ENCODE measurements at regions not wholly inside any gene's neighbourhood (a gene's known extent, or its start where the extent isn't known, plus 50 kb on each side); places are given as distances from the start of the nearest gene placed in this dataset.
"Not testable (repeated sequence)": the region's sequence is repeated elsewhere in the genome, so short reads cannot be mapped to it uniquely, and the experiment has no call there.

DNA sequence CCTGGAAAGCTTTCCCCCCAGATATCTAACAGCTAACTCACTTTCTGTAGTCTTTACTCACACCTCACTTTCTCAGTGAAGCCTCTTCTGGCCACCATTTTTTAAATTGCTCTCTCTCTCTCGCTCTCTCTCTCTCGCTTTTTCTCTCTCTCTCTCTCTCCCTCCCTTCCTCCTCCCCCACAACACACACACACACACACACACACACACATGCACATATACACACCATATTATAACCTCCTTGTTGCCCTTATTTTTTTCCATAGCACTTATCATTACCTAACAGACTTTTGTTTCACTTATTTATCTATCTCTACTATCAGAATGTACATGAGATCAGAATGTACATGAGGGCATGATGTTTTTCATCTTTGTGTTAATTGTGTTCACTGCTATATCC, 156.8 kb downstream of the DUSP6 start:
- Histone ChIP-seq H3K79me2 (ENCODE audit: low read length) (no peaks in the 10 kb centered on the region), H3K9ac (ENCODE audit: low read length) (no peak overlapping the region), H3K27me3 (replicated peaks; ENCODE audit: insufficient read depth, low read length) (no peaks in the 10 kb centered on the region), H2AFZ (ENCODE audit: low read length) (no peak overlapping the region), H3K9me3 (replicated peaks; ENCODE audit: insufficient read depth, low read length) (no peaks in the 10 kb centered on the region), H3K9me2 (replicated peaks; ENCODE audit: insufficient read depth, low read length) (no peaks in the 10 kb centered on the region), H3K4me1 (ENCODE audit: low read length) (no peaks in the 10 kb centered on the region), H4K20me1 (ENCODE audit: insufficient read depth, low read length) (no peaks in the 10 kb centered on the region), H3K36me3 (replicated peaks; ENCODE audit: insufficient read depth, low read length) (no peaks in the 10 kb centered on the region), H3K4me3 (ENCODE audit: low read length) (no peak overlapping the region), H3F3A (ENCODE audit: insufficient read depth, low read length) (no peaks in the 10 kb centered on the region), H3K4me2 (ENCODE audit: low read depth, low read length) (no peak overlapping the region), H3K27ac (ENCODE audit: low read length) (no peak overlapping the region)
- TF ChIP-seq EZH2 (optimal IDR thresholded peaks at IDR 0.05; ENCODE audit: low read depth, low read length) (no peak), EZH2phosphoT487 (IDR thresholded peaks at IDR 0.05; ENCODE audit: low read length) (no peak)
- TF ChIP-seq, protein P1, sequence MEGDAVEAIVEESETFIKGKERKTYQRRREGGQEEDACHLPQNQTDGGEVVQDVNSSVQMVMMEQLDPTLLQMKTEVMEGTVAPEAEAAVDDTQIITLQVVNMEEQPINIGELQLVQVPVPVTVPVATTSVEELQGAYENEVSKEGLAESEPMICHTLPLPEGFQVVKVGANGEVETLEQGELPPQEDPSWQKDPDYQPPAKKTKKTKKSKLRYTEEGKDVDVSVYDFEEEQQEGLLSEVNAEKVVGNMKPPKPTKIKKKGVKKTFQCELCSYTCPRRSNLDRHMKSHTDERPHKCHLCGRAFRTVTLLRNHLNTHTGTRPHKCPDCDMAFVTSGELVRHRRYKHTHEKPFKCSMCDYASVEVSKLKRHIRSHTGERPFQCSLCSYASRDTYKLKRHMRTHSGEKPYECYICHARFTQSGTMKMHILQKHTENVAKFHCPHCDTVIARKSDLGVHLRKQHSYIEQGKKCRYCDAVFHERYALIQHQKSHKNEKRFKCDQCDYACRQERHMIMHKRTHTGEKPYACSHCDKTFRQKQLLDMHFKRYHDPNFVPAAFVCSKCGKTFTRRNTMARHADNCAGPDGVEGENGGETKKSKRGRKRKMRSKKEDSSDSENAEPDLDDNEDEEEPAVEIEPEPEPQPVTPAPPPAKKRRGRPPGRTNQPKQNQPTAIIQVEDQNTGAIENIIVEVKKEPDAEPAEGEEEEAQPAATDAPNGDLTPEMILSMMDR (IDR thresholded peaks at IDR 0.05; ENCODE audit: low read length) = no peak
- DNase-seq = no peak

DNA sequence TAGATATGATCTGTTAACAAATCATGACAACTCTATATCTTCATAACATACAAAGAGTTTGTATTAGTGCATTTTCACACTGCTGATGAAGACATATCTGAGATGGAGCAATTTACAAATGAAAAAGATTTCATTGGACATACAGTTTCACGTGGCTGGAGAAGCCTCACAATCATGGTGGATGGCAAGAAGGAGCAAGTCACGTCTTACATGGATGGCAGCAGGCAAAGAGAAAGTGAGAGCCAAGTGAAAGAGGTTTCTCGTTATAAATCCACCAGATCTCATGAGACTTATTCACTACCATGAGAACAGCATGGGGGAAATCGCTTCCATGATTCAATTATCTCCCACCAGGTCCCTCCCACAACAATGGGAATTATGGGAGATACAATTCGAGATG, 157.6 kb downstream of the DUSP6 start:
- Histone ChIP-seq H3K27ac (ENCODE audit: low read length) (no peak overlapping the region), H3K4me3 (ENCODE audit: low read length) (no peak overlapping the region), H3K9me3 (replicated peaks; ENCODE audit: insufficient read depth, low read length) (no peaks in the 10 kb centered on the region), H3K27me3 (replicated peaks; ENCODE audit: insufficient read depth, low read length) (no peaks in the 10 kb centered on the region), H3F3A (ENCODE audit: insufficient read depth, low read length) (no peaks in the 10 kb centered on the region), H3K36me3 (replicated peaks; ENCODE audit: insufficient read depth, low read length) (no peaks in the 10 kb centered on the region), H2AFZ (ENCODE audit: low read length) (no peak overlapping the region), H3K4me2 (ENCODE audit: low read depth, low read length) (no peak overlapping the region), H3K4me1 (ENCODE audit: low read length) (no peaks in the 10 kb centered on the region), H3K9ac (ENCODE audit: low read length) (no peak overlapping the region), H4K20me1 (ENCODE audit: insufficient read depth, low read length) (no peaks in the 10 kb centered on the region), H3K79me2 (ENCODE audit: low read length) (no peaks in the 10 kb centered on the region), H3K9me2 (replicated peaks; ENCODE audit: insufficient read depth, low read length) (no peaks in the 10 kb centered on the region)
- no peak for DNase-seq
- TF ChIP-seq, protein P1 (IDR thresholded peaks at IDR 0.05; ENCODE audit: low read length) = no peak
- TF ChIP-seq EZH2phosphoT487 (IDR thresholded peaks at IDR 0.05; ENCODE audit: low read length) = no peak
- TF ChIP-seq EZH2 (optimal IDR thresholded peaks at IDR 0.05; ENCODE audit: low read depth, low read length) = no peak

DNA sequence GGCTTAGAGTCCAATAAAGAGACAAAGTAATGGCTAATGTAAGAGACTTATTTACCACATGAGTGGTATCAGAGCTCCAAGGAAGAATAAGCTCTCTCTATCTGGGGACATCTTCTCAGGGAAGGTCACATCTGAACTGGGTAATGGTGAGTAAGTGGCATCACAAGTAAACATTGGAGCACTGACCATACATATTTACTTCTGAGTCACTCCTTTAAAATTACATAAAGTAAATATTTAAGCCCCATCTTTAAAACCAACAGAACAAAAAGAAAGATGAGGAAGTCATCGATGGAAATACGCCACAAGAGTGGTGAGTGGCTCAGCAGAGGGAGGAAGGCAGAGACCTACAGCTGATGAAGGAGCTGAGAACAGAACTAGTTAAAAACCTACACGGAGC, 159.9 kb downstream of the DUSP6 start:
- no peak overlapping the region for H3K27ac ChIP-seq (ENCODE audit: low read length)
- TF ChIP-seq, protein P1 (IDR thresholded peaks at IDR 0.05; ENCODE audit: low read length) = no peak
- TF ChIP-seq EZH2 (optimal IDR thresholded peaks at IDR 0.05; ENCODE audit: low read depth, low read length) (no peak), EZH2phosphoT487 (IDR thresholded peaks at IDR 0.05; ENCODE audit: low read length) (no peak)
- no peak overlapping the region for H3K4me2 ChIP-seq (ENCODE audit: low read depth, low read length)
- no peaks in the 10 kb centered on the region for H4K20me1 ChIP-seq (ENCODE audit: insufficient read depth, low read length)
- H3K9me3 ChIP-seq (replicated peaks; ENCODE audit: insufficient read depth, low read length) = no peaks in the 10 kb centered on the region
- H3K79me2 ChIP-seq (ENCODE audit: low read length) = no peaks in the 10 kb centered on the region
- H3K36me3 ChIP-seq (replicated peaks; ENCODE audit: insufficient read depth, low read length) = no peaks in the 10 kb centered on the region
- H3K9me2 ChIP-seq (replicated peaks; ENCODE audit: insufficient read depth, low read length) = no peaks in the 10 kb centered on the region
- no peak overlapping the region for H3K9ac ChIP-seq (ENCODE audit: low read length)
- H3K4me1 ChIP-seq (ENCODE audit: low read length) = no peaks in the 10 kb centered on the region
- H2AFZ ChIP-seq (ENCODE audit: low read length) = no peak overlapping the region
- no peaks in the 10 kb centered on the region for H3K27me3 ChIP-seq (replicated peaks; ENCODE audit: insufficient read depth, low read length)
- no peak overlapping the region for H3K4me3 ChIP-seq (ENCODE audit: low read length)
- no peaks in the 10 kb centered on the region for H3F3A ChIP-seq (ENCODE audit: insufficient read depth, low read length)
- no peak for DNase-seq

DNA sequence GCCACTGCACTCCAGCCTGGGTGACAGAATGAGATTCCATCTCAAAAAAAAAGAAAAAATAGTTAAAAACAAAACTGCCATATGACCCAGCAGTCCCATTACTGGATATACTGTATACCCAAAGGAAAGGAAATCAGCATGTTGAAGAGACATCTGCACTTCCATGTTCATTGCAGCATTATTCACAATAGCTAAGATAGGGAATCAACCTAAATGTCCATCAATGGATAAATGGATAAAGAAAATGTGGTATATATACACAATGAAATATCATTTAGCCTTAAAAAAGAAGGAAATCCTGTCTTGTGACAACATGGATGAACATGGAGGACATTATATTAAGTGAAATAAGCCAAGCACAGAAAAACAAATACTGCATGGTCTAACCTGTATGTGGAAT, 160.7 kb downstream of the DUSP6 start:
- not testable (repeated sequence) for H3K79me2 ChIP-seq (ENCODE audit: low read length); H3K27ac ChIP-seq (ENCODE audit: low read length)

More for the DNA sequence above, 160.7 kb downstream of the DUSP6 start:
- not testable (repeated sequence) for DNase-seq; H3K4me2 ChIP-seq (ENCODE audit: low read depth, low read length); H3K36me3 ChIP-seq (replicated peaks; ENCODE audit: insufficient read depth, low read length); H3K9ac ChIP-seq (ENCODE audit: low read length); H3F3A ChIP-seq (ENCODE audit: insufficient read depth, low read length); H3K9me2 ChIP-seq (replicated peaks; ENCODE audit: insufficient read depth, low read length); H2AFZ ChIP-seq (ENCODE audit: low read length); H3K4me1 ChIP-seq (ENCODE audit: low read length); H4K20me1 ChIP-seq (ENCODE audit: insufficient read depth, low read length); H3K9me3 ChIP-seq (replicated peaks; ENCODE audit: insufficient read depth, low read length); H3K4me3 ChIP-seq (ENCODE audit: low read length); H3K27me3 ChIP-seq (replicated peaks; ENCODE audit: insufficient read depth, low read length)

Measured in MM.1S (cell line).